IPS-20b (cell line): ENCODE measurements at regions not wholly inside any gene's neighbourhood (a gene's known extent, or its start where the extent isn't known, plus 50 kb on each side); places are given as distances from the start of the nearest gene placed in this dataset.

Experiments used
- H3K27ac ChIP-seq: one replicate; pipeline ENCODE4 v1.5.1; 2013; ENCODE audit warnings: low read length
- H3K27me3 ChIP-seq: 2 replicates; pipeline ENCODE4 v1.6.1; 2013; ENCODE audit warnings: mild to moderate bottlenecking, low read length, inconsistent platforms; ENCODE audit not compliant: insufficient read depth
- H3K36me3 ChIP-seq: 2 replicates; pipeline ENCODE4 v1.6.1; 2013; ENCODE audit warnings: low read depth, mild to moderate bottlenecking, inconsistent platforms, low read length, moderate library complexity; ENCODE audit not compliant: insufficient read depth
- H3K4me1 ChIP-seq: 2 replicates; pipeline ENCODE4 v1.6.1; 2013; ENCODE audit warnings: mild to moderate bottlenecking, control low read depth, inconsistent platforms, low read length, moderate library complexity; ENCODE audit not compliant: insufficient read depth
- H3K4me3 ChIP-seq: 2 replicates; pipeline ENCODE4 v1.5.1; 2013; ENCODE audit warnings: mild to moderate bottlenecking, low read length, inconsistent platforms
- H3K9ac ChIP-seq: 2 replicates; pipeline ENCODE4 v1.6.1; 2013; ENCODE audit warnings: low read depth, mild to moderate bottlenecking, inconsistent platforms, low read length, moderate library complexity
- H3K9me3 ChIP-seq: 2 replicates; pipeline ENCODE4 v1.6.1; 2013; ENCODE audit warnings: mild to moderate bottlenecking, low read depth, low read length, inconsistent platforms; ENCODE audit not compliant: insufficient read depth

GRCh38 chr2:150911766-150912280 lies 349.8 kb downstream of the RBM43 start:
- no peak overlapping the region for H3K27ac ChIP-seq
- H3K4me1 ChIP-seq: peaks cover 5% of the 10 kb centered on the region; the same call in 1 of the 2 replicates
- H3K36me3 ChIP-seq: no peaks in the 10 kb centered on the region
- no peak overlapping the region for H3K9ac ChIP-seq
- no peak overlapping the region for H3K4me3 ChIP-seq
- H3K9me3 ChIP-seq: no peaks in the 10 kb centered on the region
- no peaks in the 10 kb centered on the region for H3K27me3 ChIP-seq

DNA sequence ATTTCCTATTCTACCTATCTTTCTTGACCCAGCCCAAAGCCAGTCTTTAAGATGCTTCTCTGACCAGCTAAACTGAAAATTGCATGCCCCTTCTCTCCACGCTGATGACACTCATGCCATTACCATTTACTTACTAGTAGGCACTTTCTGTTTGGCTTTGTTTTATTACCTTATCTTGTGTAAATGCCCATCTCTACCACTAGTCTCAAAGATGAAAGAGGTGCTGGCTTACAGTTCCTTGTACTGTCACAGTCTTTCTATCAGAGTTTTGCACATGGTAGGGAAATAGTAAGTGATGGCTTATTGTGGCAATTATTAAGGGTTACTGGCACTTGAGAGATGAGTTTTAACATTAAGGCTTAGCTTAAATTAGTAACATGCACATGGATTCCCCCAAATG lies 352.1 kb downstream of the RBM43 start:
- Histone ChIP-seq H3K36me3 (no peaks in the 10 kb centered on the region), H3K4me1 (peaks cover 5% of the 10 kb centered on the region; the same call in 1 of the 2 replicates), H3K4me3 (no peak overlapping the region), H3K9me3 (no peaks in the 10 kb centered on the region), H3K9ac (no peak overlapping the region), H3K27ac (no peak overlapping the region), H3K27me3 (no peaks in the 10 kb centered on the region)

DNA sequence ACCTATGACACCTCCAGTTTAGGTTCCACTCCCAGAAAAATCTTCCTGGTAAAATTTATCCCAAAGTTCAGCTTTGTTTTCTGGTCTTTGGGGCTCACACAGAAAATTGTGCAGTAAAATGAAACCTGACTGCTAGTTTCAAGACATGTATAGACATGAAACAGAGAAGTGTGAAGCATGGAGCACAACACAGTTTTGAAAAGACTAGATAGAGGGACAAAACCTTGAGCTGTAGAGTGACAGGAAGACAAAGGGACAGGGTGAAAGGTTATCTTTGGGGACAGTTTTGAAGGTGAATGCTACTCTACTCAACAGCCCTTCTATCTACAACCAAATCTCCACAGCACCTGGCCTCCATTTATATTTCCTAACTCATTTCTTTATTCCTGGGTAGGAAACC lies 352.6 kb downstream of the RBM43 start:
- Histone ChIP-seq H3K27ac (no peak overlapping the region), H3K9ac (no peak overlapping the region), H3K9me3 (no peaks in the 10 kb centered on the region), H3K36me3 (no peaks in the 10 kb centered on the region), H3K4me1 (peaks cover 5% of the 10 kb centered on the region; the same call in 1 of the 2 replicates), H3K27me3 (no peaks in the 10 kb centered on the region), H3K4me3 (no peak overlapping the region)

DNA sequence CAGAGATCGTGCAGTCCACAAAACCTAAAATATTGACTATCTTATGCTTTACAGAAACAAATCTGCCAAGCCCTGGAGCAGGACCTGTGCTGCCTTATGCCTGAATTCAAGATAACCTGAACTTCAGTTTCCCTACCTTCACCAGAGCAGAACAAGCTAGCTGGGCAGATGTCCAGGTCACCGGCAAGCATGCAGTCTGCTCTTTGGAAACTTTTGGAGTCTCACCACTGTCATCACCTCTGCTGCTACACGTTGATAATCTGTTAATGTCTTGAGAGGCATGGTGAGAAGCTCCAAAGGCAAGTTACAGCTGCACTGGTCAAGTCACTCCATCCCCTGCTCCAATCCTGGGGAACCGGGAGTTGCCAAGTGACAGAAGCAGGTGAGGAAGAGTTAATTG lies 354.2 kb downstream of the RBM43 start:
- Histone ChIP-seq H3K9me3 (no peaks in the 10 kb centered on the region), H3K4me1 (peaks cover 5% of the 10 kb centered on the region; the same call in 1 of the 2 replicates), H3K27me3 (no peaks in the 10 kb centered on the region), H3K4me3 (no peak overlapping the region), H3K9ac (no peak overlapping the region), H3K27ac (no peak overlapping the region), H3K36me3 (no peaks in the 10 kb centered on the region)

DNA sequence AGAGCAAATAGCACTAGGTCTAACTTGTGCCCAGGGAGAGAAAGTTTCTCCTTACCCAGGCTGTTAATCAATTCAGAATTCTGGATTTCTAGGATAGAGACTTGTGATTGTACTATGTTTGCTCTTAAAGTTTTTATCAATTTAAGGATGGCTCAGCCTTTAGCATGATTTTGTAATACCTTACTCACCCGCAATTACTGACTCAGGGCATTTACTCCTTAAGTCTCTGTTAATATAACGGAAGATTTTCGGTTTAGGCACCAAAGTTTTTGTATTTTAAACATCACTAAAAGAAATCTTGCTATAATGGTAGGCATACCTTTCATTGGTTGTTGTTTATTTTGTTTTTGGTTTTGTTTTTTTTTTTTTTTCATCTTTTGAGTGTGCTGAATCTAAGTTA lies 358.2 kb downstream of the RBM43 start:
- Histone ChIP-seq H3K27ac (no peak overlapping the region), H3K36me3 (no peaks in the 10 kb centered on the region), H3K4me1 (no peaks in the 10 kb centered on the region), H3K9me3 (peaks cover 17% of the 10 kb centered on the region; the same call in 1 of the 2 replicates), H3K27me3 (no peaks in the 10 kb centered on the region), H3K4me3 (no peak overlapping the region), H3K9ac (no peak overlapping the region)

DNA sequence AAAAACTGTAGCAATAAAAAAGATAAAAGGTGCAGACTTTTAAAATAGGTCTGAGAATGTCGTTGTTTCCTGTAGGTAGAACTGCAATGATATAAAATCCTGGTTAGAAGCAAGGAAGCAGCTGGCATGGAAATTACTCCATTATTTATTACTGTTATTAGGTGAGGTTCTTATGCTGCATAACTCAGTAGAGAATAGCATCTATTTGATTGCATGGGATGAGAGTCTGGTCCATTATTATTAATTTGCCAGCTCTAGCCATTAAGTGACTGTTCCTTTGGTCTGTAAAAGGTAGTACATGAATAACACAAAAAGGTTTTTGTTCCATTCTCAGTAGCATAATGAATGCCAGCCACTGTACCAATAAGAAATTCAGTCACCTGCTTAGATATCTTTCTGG lies 358.6 kb downstream of the RBM43 start:
- Histone ChIP-seq H3K9ac (no peak overlapping the region), H3K9me3 (peaks cover 17% of the 10 kb centered on the region; the same call in 1 of the 2 replicates), H3K36me3 (no peaks in the 10 kb centered on the region), H3K27ac (no peak overlapping the region), H3K4me1 (no peaks in the 10 kb centered on the region), H3K4me3 (no peak overlapping the region), H3K27me3 (no peaks in the 10 kb centered on the region)

DNA sequence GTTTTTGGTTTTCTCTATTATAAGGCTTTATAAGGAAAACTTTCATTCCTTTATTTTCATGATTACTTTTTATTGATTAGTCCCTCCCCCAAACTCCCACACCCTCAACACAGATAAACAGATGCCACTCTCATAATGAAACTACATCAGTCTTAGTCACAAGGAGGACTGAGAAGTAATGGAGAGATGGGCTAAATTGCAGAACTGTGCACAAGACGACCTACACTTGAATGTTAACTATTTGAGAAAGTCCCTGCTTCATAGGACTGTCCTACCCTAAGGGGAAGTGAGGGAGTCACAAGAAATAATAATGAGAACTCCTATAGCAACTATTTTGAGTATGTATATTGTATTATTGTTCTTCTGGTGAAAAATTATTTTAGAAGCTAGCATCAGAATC lies 360.8 kb downstream of the RBM43 start:
- no peaks in the 10 kb centered on the region for H3K36me3 ChIP-seq
- H3K9me3 ChIP-seq: peaks cover 17% of the 10 kb centered on the region; the same call in 1 of the 2 replicates
- no peaks in the 10 kb centered on the region for H3K4me1 ChIP-seq
- H3K27me3 ChIP-seq: no peaks in the 10 kb centered on the region
- no peak overlapping the region for H3K4me3 ChIP-seq
- H3K27ac ChIP-seq: no peak overlapping the region
- no peak overlapping the region for H3K9ac ChIP-seq

- Histone ChIP-seq H3K4me3 (no peak overlapping the region), H3K27me3 (no peaks in the 10 kb centered on the region), H3K9ac (no peak overlapping the region), H3K27ac (no peak overlapping the region), H3K9me3 (peaks cover 14% of the 10 kb centered on the region; the same call in 1 of the 2 replicates), H3K4me1 (no peaks in the 10 kb centered on the region), H3K36me3 (no peaks in the 10 kb centered on the region)
These were observed 365.7 kb downstream of the RBM43 start for GRCh38 chr2:150895968-150896367.

DNA sequence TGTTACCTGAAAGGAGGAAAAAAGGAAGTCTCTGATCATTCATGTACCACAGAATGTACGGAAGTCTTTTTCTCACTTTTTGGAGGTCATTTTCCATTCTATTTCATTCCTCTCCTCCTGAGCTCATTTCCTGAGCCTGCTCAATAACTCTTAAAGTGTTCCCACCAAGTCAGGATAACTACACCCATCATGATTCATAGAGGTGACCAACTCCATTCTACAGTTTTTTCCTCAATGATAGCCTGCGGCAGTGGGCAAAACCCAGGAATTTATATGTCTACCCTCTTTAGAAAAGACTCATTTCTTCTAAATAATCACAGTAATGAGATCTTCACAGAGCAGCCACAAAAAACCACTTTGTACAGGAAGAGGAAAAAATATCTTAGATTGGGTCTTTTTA lies 372.5 kb downstream of the RBM43 start:
- H3K9me3 ChIP-seq: no peaks in the 10 kb centered on the region
- no peak overlapping the region for H3K27ac ChIP-seq
- H3K36me3 ChIP-seq: no peaks in the 10 kb centered on the region
- no peak overlapping the region for H3K4me3 ChIP-seq
- H3K27me3 ChIP-seq: no peaks in the 10 kb centered on the region
- H3K4me1 ChIP-seq: no peaks in the 10 kb centered on the region
- H3K9ac ChIP-seq: no peak overlapping the region

DNA sequence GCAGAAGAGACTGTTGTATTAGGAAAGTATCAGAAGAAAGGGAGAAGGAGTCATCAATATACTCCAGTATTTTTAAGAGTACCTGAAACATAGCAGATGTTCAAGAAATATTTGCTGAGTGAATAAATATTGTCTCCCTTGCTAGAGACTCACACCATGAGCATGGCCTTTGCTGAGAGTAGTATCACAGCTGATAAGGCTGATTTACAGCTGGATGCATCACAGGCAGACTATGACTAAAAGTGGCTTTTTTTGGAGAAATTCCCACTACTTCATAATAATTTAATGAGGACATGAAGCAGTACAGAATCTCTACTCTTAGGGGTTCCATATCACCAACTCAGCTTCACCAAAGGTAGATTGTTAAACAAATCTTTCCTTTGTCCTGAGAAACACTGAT lies 373.3 kb downstream of the RBM43 start:
- no peaks in the 10 kb centered on the region for H3K4me1 ChIP-seq
- H3K27me3 ChIP-seq: no peaks in the 10 kb centered on the region
- H3K4me3 ChIP-seq: no peak overlapping the region
- H3K9ac ChIP-seq: no peak overlapping the region
- no peaks in the 10 kb centered on the region for H3K36me3 ChIP-seq
- no peaks in the 10 kb centered on the region for H3K9me3 ChIP-seq
- H3K27ac ChIP-seq: no peak overlapping the region

GRCh38 chr2:150887926-150888325 lies 373.7 kb downstream of the RBM43 start:
- Histone ChIP-seq H3K9me3 (no peaks in the 10 kb centered on the region), H3K9ac (no peak overlapping the region), H3K4me1 (no peaks in the 10 kb centered on the region), H3K36me3 (no peaks in the 10 kb centered on the region), H3K27me3 (no peaks in the 10 kb centered on the region), H3K27ac (no peak overlapping the region), H3K4me3 (no peak overlapping the region)

GRCh38 chr2:150885774-150886386 lies 375.8 kb downstream of the RBM43 start:
- Histone ChIP-seq H3K27me3 (no peaks in the 10 kb centered on the region), H3K27ac (no peak overlapping the region), H3K9ac (no peak overlapping the region), H3K4me1 (0 out of 2 replicates have a peak, but pooled peaks cover 2% of the 10 kb centered on the region), H3K4me3 (no peak overlapping the region), H3K36me3 (no peaks in the 10 kb centered on the region), H3K9me3 (no peaks in the 10 kb centered on the region)
